GM23338 (cell line): ENCODE measurements at regions not wholly inside any gene's neighbourhood (a gene's known extent, or its start where the extent isn't known, plus 50 kb on each side); places are given as distances from the start of the nearest gene placed in this dataset.

Experiments used
- ATAC-seq: fragments of 200-7000 bp; cut with Tn5 transposase; 3 replicates; pipeline ENCODE4 v1.9.1; 2020
- DNase-seq: peaks from one replicate; pipeline ENCODE4 v3.0.0-alpha.2; 2015; ENCODE audit warnings: low spot score
- H2AFZ ChIP-seq: fragments of 200-600 bp; sonication (generic); 2 replicates; pipeline ENCODE4 v1.8.0; 2016; ENCODE audit warnings: antibody characterized with exemption, mild to moderate bottlenecking, moderate library complexity
- H3F3A ChIP-seq: fragments of 200-600 bp; sonication (generic); replicated peaks from 2 replicates; pipeline ENCODE4 v1.8.0; 2017; ENCODE audit warnings: antibody characterized with exemption, mixed run types, low read depth
- H3K27ac ChIP-seq: fragments of 200-600 bp; sonication (generic); 2 replicates; pipeline ENCODE4 v1.6.1; 2016; ENCODE audit warnings: low read depth
- H3K27me3 ChIP-seq: fragments of 200-600 bp; sonication (generic); 2 replicates; pipeline ENCODE4 v1.8.0; 2016; ENCODE audit warnings: mild to moderate bottlenecking, mixed run types, moderate library complexity; ENCODE audit not compliant: insufficient read depth
- H3K36me3 ChIP-seq: fragments of 200-600 bp; sonication (generic); 2 replicates; pipeline ENCODE4 v1.8.0; 2016; ENCODE audit warnings: mild to moderate bottlenecking; ENCODE audit not compliant: insufficient read depth
- H3K4me1 ChIP-seq: fragments of 200-600 bp; sonication (generic); 2 replicates; pipeline ENCODE4 v1.8.0; 2016; ENCODE audit warnings: mild to moderate bottlenecking, moderate library complexity; ENCODE audit not compliant: insufficient read depth
- H3K4me2 ChIP-seq: fragments of 200-600 bp; sonication (generic); 2 replicates; pipeline ENCODE4 v1.7.1; 2017; ENCODE audit warnings: mixed run types
- H3K4me3 ChIP-seq: fragments of 200-600 bp; sonication (generic); 2 replicates; pipeline ENCODE4 v1.6.1; 2016; ENCODE audit warnings: mixed run types
- H3K79me2 ChIP-seq: fragments of 200-600 bp; sonication (generic); replicated peaks from 2 replicates; pipeline ENCODE4 v1.8.0; 2017; ENCODE audit warnings: mild to moderate bottlenecking; ENCODE audit not compliant: insufficient read depth
- H3K9me2 ChIP-seq: fragments of 200-600 bp; sonication (generic); 2 replicates; pipeline ENCODE4 v1.8.0; 2017; ENCODE audit not compliant: insufficient read depth
- H4K20me1 ChIP-seq: fragments of 200-600 bp; sonication (generic); replicated peaks from 2 replicates; pipeline ENCODE4 v1.8.0; 2017; ENCODE audit warnings: mild to moderate bottlenecking; ENCODE audit not compliant: insufficient read depth
- H3K27ac Mint-ChIP-seq: 2 replicates; pipeline ENCODE4 v1.8.0; 2020; ENCODE audit warnings: inconsistent platforms, mild to moderate bottlenecking, moderate library complexity, mixed read lengths
- H3K27me3 Mint-ChIP-seq: 3 replicates; pipeline ENCODE4 v1.8.0; 2022; ENCODE audit warnings: low read depth, mild to moderate bottlenecking, moderate library complexity, mixed read lengths, inconsistent platforms; ENCODE audit not compliant: insufficient read depth, poor library complexity
- H3K36me3 Mint-ChIP-seq: 3 replicates; pipeline ENCODE4 v1.8.0; 2021; ENCODE audit warnings: low read depth, mild to moderate bottlenecking, inconsistent platforms, moderate library complexity, mixed read lengths
- H3K4me1 Mint-ChIP-seq: 3 replicates; pipeline ENCODE4 v1.8.0; 2020; ENCODE audit warnings: mild to moderate bottlenecking, inconsistent platforms, mixed read lengths
- H3K4me3 Mint-ChIP-seq: 3 replicates; pipeline ENCODE4 v1.8.0; 2021; ENCODE audit warnings: moderate library complexity, mild to moderate bottlenecking, inconsistent platforms, mixed read lengths
- H3K9me3 Mint-ChIP-seq: 3 replicates; pipeline ENCODE4 v1.8.0; 2020; ENCODE audit warnings: moderate library complexity, mild to moderate bottlenecking, inconsistent platforms, mixed read lengths
- CREB1 ChIP-seq: fragments of 250-450 bp; sonication (Bioruptor Pico); IDR thresholded peaks from 2 replicates; pipeline ENCODE4 v1.5.0; 2020; ENCODE audit warnings: low read depth, mild to moderate bottlenecking, moderate library complexity
- EZH2 ChIP-seq: fragments of 200-600 bp; sonication (generic); IDR thresholded peaks from one replicate; pipeline ENCODE4 v1.8.0; 2017; ENCODE audit warnings: antibody characterized with exemption, mild to moderate bottlenecking, low read depth; ENCODE audit not compliant: unreplicated experiment
- EZH2phosphoT487 ChIP-seq: fragments of 200-600 bp; sonication (generic); IDR thresholded peaks from one replicate; pipeline ENCODE4 v1.8.1; 2018; ENCODE audit warnings: antibody characterized with exemption; ENCODE audit not compliant: unreplicated experiment
- POLR2AphosphoS5 ChIP-seq: IDR thresholded peaks from 2 replicates; pipeline ENCODE4 v1.6.1; 2016; ENCODE audit warnings: antibody characterized with exemption, low read depth
- ZNF331 ChIP-seq: fragments of 250-450 bp; sonication (Bioruptor Pico); IDR thresholded peaks from 2 replicates; pipeline ENCODE4 v1.5.0; 2020; ENCODE audit warnings: low read depth, mild to moderate bottlenecking, moderate library complexity
- TF ChIP-seq, protein P1 (sequence below): fragments of 250-450 bp; sonication (Bioruptor Pico); IDR thresholded peaks from 2 replicates; pipeline ENCODE4 v1.5.0; 2020; ENCODE audit warnings: mild to moderate bottlenecking, moderate library complexity
- TF ChIP-seq, protein P2 (sequence below), 2 experiments: fragments of 200-600 bp in 1 of 2; sonication (generic) in 1 of 2; conservative IDR thresholded peaks; 2 replicates each; pipeline versions ENCODE4 v1.5.1 to v1.6.1; 2016 to 2017; ENCODE audit warnings: antibody characterized with exemption in 2 of 2, low read depth in 2 of 2, mild to moderate bottlenecking in 2 of 2, moderate library complexity in 1 of 2

DNA sequence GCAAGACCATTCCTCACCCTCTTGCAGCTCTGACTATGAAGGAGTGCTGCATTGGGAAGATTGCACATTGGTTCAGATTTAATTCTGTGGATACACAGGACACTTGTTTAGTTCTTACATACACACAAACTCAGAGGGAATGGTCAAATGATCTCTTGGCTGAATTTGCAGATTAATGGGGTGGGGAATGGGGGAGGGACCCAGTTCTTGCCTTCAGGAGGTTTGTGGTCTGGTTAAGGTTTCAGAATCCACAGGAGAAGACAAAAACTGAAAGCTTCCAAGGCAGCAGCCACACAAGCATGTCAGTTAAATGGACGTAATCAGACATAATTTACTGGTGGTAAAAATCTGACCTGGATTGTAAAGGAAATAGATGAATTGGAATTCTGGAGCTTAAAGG, 257.1 kb upstream of the ROPN1 start:
- ATAC-seq: no peak
- no peak overlapping the region for H3K27ac ChIP-seq
- H3K27me3 Mint-ChIP-seq: no peaks in the 10 kb centered on the region

DNA sequence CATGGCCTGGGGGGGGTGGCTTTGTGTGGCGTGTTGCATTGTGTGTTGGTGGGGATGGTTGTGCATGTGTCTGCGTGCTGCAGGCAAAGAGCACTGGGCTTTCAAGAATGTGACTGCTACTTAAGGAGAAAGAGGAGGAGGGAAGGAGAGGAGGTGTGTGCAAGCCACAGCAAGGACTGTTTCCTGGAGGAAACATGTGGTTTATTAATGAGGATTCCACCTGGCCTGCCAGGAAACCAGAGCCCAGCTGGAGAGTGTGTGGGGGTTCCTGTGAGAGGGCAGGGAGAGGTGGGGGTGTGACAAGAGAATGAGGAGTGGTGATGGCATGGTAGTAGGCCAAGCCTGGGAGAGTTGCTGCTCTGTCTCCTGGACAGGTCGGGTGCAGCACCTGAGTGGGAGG, 258.1 kb upstream of the ROPN1 start:
- H2AFZ ChIP-seq: no peak overlapping the region
- TF ChIP-seq CREB1 (no peak), ZNF331 (CRISPR knock-in tag) (no peak), POLR2AphosphoS5 (no peak)
- TF ChIP-seq, protein P1, sequence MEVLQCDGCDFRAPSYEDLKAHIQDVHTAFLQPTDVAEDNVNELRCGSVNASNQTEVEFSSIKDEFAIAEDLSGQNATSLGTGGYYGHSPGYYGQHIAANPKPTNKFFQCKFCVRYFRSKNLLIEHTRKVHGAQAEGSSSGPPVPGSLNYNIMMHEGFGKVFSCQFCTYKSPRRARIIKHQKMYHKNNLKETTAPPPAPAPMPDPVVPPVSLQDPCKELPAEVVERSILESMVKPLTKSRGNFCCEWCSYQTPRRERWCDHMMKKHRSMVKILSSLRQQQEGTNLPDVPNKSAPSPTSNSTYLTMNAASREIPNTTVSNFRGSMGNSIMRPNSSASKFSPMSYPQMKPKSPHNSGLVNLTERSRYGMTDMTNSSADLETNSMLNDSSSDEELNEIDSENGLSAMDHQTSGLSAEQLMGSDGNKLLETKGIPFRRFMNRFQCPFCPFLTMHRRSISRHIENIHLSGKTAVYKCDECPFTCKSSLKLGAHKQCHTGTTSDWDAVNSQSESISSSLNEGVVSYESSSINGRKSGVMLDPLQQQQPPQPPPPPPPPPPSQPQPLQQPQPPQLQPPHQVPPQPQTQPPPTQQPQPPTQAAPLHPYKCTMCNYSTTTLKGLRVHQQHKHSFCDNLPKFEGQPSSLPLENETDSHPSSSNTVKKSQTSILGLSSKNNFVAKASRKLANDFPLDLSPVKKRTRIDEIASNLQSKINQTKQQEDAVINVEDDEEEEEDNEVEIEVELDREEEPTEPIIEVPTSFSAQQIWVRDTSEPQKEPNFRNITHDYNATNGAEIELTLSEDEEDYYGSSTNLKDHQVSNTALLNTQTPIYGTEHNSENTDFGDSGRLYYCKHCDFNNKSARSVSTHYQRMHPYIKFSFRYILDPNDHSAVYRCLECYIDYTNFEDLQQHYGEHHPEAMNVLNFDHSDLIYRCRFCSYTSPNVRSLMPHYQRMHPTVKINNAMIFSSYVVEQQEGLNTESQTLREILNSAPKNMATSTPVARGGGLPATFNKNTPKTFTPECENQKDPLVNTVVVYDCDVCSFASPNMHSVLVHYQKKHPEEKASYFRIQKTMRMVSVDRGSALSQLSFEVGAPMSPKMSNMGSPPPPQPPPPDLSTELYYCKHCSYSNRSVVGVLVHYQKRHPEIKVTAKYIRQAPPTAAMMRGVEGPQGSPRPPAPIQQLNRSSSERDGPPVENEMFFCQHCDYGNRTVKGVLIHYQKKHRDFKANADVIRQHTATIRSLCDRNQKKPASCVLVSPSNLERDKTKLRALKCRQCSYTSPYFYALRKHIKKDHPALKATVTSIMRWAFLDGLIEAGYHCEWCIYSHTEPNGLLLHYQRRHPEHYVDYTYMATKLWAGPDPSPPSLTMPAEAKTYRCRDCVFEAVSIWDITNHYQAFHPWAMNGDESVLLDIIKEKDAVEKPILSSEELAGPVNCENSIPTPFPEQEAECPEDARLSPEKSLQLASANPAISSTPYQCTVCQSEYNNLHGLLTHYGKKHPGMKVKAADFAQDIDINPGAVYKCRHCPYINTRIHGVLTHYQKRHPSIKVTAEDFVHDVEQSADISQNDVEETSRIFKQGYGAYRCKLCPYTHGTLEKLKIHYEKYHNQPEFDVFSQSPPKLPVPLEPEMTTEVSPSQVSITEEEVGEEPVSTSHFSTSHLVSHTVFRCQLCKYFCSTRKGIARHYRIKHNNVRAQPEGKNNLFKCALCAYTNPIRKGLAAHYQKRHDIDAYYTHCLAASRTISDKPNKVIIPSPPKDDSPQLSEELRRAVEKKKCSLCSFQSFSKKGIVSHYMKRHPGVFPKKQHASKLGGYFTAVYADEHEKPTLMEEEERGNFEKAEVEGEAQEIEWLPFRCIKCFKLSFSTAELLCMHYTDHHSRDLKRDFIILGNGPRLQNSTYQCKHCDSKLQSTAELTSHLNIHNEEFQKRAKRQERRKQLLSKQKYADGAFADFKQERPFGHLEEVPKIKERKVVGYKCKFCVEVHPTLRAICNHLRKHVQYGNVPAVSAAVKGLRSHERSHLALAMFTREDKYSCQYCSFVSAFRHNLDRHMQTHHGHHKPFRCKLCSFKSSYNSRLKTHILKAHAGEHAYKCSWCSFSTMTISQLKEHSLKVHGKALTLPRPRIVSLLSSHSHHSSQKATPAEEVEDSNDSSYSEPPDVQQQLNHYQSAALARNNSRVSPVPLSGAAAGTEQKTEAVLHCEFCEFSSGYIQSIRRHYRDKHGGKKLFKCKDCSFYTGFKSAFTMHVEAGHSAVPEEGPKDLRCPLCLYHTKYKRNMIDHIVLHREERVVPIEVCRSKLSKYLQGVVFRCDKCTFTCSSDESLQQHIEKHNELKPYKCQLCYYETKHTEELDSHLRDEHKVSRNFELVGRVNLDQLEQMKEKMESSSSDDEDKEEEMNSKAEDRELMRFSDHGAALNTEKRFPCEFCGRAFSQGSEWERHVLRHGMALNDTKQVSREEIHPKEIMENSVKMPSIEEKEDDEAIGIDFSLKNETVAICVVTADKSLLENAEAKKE: no peak
- Mint-ChIP-seq H3K4me1 (peaks cover 12% of the 10 kb centered on the region), H3K27me3 (no peaks in the 10 kb centered on the region), H3K9me3 (no peaks in the 10 kb centered on the region), H3K27ac (no peak overlapping the region; the same call in 1 of the 2 replicates), H3K36me3 (no peaks in the 10 kb centered on the region), H3K4me3 (no peak overlapping the region)
- no peaks in the 10 kb centered on the region for H3K36me3 ChIP-seq
- H3K27me3 ChIP-seq: no peaks in the 10 kb centered on the region
- H3K9me2 ChIP-seq: no peaks in the 10 kb centered on the region
- no peaks in the 10 kb centered on the region for H3F3A ChIP-seq
- no peaks in the 10 kb centered on the region for H4K20me1 ChIP-seq
- H3K4me2 ChIP-seq: no peak overlapping the region
- H3K79me2 ChIP-seq: no peaks in the 10 kb centered on the region
- H3K27ac ChIP-seq: no peak overlapping the region
- no peaks in the 10 kb centered on the region for H3K4me1 ChIP-seq
- H3K4me3 ChIP-seq: no peak overlapping the region
- DNase-seq: no peak
- no peak for ATAC-seq

More for the DNA sequence above, 257.1 kb upstream of the ROPN1 start:
- Mint-ChIP-seq H3K36me3 (no peaks in the 10 kb centered on the region), H3K9me3 (no peaks in the 10 kb centered on the region), H3K4me1 (peaks cover 12% of the 10 kb centered on the region), H3K27ac (no peak overlapping the region), H3K4me3 (no peak overlapping the region)
- H4K20me1 ChIP-seq: no peaks in the 10 kb centered on the region
- no peaks in the 10 kb centered on the region for H3F3A ChIP-seq
- no peaks in the 10 kb centered on the region for H3K27me3 ChIP-seq
- H3K79me2 ChIP-seq: no peaks in the 10 kb centered on the region
- no peak overlapping the region for H3K4me3 ChIP-seq
- H3K4me1 ChIP-seq: no peaks in the 10 kb centered on the region
- no peaks in the 10 kb centered on the region for H3K36me3 ChIP-seq
- TF ChIP-seq, protein P2, sequence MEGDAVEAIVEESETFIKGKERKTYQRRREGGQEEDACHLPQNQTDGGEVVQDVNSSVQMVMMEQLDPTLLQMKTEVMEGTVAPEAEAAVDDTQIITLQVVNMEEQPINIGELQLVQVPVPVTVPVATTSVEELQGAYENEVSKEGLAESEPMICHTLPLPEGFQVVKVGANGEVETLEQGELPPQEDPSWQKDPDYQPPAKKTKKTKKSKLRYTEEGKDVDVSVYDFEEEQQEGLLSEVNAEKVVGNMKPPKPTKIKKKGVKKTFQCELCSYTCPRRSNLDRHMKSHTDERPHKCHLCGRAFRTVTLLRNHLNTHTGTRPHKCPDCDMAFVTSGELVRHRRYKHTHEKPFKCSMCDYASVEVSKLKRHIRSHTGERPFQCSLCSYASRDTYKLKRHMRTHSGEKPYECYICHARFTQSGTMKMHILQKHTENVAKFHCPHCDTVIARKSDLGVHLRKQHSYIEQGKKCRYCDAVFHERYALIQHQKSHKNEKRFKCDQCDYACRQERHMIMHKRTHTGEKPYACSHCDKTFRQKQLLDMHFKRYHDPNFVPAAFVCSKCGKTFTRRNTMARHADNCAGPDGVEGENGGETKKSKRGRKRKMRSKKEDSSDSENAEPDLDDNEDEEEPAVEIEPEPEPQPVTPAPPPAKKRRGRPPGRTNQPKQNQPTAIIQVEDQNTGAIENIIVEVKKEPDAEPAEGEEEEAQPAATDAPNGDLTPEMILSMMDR (conservative IDR thresholded peaks at IDR 0.05; ENCODE audit: low read depth in 2 of 2): no peak
- TF ChIP-seq CREB1: no peak
- TF ChIP-seq EZH2phosphoT487: no peak
- no peak for TF ChIP-seq EZH2
- no peak for TF ChIP-seq ZNF331 (CRISPR knock-in tag)
- no peak for DNase-seq
- H3K9me2 ChIP-seq: no peaks in the 10 kb centered on the region
- no peak overlapping the region for H3K4me2 ChIP-seq
- H2AFZ ChIP-seq: no peak overlapping the region
